AG04450 (cell line): ENCODE measurements at regions not wholly inside any gene's neighbourhood (a gene's known extent, or its start where the extent isn't known, plus 50 kb on each side); places are given as distances from the start of the nearest gene placed in this dataset.

ENCODE experiments used
- CTCF ChIA-PET: fragments of 300-600, 350-600 bp; formaldehyde crosslinking; extraction: SDS; loops from one replicate; lab custom pipeline; 2022; ENCODE audit warnings: antibody characterized with exemption, inconsistent platforms; lab: Charles Lee
- POLR2A ChIA-PET: fragments of 350-600 bp; formaldehyde crosslinking; extraction: SDS; loops from one replicate; lab custom pipeline; 2021; ENCODE audit warnings: antibody characterized with exemption, inconsistent platforms; lab: Yijun Ruan, JAX
- DNase-seq: peaks from one replicate; pipeline ENCODE4 v3.0.0-alpha.2; 2011; ENCODE audit warnings: low read depth, low spot score
- H3K27ac ChIP-seq: one replicate; pipeline ENCODE4 v1.5.1; 2012; ENCODE audit warnings: low read depth, low read length, control low read depth
- H3K27me3 ChIP-seq: one replicate; pipeline ENCODE4 v1.6.0; 2012; ENCODE audit warnings: low read length; ENCODE audit not compliant: control insufficient read depth, insufficient read depth
- H3K4me3 ChIP-seq: 2 replicates; pipeline ENCODE4 v1.5.1; 2011; ENCODE audit warnings: mild to moderate bottlenecking, low read depth, low read length, control low read depth
- H3K9me3 ChIP-seq: 2 replicates; pipeline ENCODE4 v1.5.1; 2012; ENCODE audit warnings: low read length; ENCODE audit not compliant: control insufficient read depth, insufficient read depth
- TF ChIP-seq, protein P1 (sequence below): IDR thresholded peaks from 2 replicates; pipeline ENCODE4 v1.5.1; 2011; ENCODE audit warnings: low read depth, low read length, control low read depth, inconsistent platforms

DNA sequence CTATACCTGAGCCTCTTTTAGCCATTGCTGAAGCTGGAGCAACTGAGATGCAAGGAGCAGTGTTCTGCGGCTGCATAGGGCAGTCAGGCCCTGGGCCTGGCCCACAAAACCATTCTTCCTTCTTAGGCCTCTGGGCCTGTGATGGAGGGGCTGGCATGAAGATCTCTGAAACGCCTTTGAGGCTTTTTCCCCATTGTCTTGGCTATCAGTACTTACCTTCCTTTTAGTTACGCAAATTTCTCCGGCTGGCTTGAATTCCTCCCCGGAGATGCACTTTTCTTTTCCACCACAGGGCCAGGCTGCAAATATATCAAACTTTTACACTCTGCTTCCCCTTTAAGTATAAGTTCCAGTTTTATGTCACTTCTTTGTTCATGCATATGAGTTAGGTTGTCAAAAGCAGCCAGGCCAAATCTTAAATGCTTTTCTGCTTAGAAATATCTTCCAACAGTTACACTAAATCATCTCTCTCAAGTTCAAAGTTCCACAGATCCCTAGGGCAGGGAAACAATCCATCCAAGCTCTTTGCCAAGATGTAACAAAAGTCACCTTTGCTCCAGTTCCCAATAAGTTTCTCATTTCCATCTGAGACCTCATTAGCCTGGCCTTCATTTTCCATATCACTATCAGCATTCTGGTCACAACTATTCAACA is 194.4 kb upstream of the PCDH7 start:
- ChIA-PET CTCF (no interaction called here), POLR2A (no interaction called here)
- H3K27ac ChIP-seq: no peak overlapping the region
- TF ChIP-seq, protein P1, sequence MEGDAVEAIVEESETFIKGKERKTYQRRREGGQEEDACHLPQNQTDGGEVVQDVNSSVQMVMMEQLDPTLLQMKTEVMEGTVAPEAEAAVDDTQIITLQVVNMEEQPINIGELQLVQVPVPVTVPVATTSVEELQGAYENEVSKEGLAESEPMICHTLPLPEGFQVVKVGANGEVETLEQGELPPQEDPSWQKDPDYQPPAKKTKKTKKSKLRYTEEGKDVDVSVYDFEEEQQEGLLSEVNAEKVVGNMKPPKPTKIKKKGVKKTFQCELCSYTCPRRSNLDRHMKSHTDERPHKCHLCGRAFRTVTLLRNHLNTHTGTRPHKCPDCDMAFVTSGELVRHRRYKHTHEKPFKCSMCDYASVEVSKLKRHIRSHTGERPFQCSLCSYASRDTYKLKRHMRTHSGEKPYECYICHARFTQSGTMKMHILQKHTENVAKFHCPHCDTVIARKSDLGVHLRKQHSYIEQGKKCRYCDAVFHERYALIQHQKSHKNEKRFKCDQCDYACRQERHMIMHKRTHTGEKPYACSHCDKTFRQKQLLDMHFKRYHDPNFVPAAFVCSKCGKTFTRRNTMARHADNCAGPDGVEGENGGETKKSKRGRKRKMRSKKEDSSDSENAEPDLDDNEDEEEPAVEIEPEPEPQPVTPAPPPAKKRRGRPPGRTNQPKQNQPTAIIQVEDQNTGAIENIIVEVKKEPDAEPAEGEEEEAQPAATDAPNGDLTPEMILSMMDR: no peak
- no peaks in the 10 kb centered on the region for H3K9me3 ChIP-seq
- no peak overlapping the region for H3K4me3 ChIP-seq
- H3K27me3 ChIP-seq: no peaks in the 10 kb centered on the region
- no peak for DNase-seq

DNA sequence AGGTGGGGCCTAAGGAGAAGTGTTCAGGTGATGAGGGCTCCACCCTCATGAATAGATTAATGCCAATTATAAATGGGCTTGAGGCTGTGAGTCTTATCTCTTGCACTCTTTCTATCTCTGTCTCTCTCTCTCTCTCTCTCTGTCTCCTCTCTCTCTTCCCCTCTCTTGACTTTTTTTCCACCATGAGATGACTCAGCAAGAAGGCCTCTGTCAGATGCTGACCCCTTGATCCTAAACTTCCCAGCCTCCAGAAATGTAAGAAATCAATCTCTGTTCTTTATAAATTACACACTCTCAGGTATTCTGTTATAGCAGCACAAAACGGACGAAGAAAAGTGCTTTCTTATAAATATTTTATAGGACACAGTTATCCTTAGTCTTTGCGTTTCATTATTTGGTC is 184.9 kb upstream of the PCDH7 start:
- POLR2A ChIA-PET: no interaction called here

DNA sequence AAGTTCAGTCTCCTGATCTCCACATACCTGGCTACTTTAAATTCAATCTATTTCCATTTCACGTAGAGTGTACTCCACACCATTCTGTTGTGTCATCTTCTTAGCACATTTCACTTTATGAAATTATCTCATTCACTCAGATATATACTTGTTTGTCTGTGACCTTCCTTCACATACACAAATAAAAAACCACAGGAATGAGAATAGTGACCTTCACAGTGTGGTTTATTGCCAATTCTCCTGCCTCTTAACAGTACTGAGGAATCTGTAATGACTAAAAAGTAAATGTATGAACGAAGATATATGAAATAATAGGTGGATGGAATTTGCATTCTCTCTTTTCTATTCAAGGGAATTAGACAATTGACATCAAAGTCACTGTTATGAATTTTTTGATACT is 183.9 kb upstream of the PCDH7 start:
- ChIA-PET POLR2A (no interaction called here), CTCF (no interaction called here)
- Histone ChIP-seq H3K4me3 (no peak overlapping the region), H3K9me3 (0 out of 2 replicates have a peak, but pooled peaks cover 7% of the 10 kb centered on the region), H3K27ac (no peak overlapping the region), H3K27me3 (no peaks in the 10 kb centered on the region)
- DNase-seq: no peak
- TF ChIP-seq, protein P1: no peak

More for the DNA sequence above, 184.9 kb upstream of the PCDH7 start:
- no peak overlapping the region for H3K4me3 ChIP-seq
- H3K27me3 ChIP-seq: no peaks in the 10 kb centered on the region
- H3K27ac ChIP-seq: no peak overlapping the region
- 0 out of 2 replicates have a peak, but pooled peaks cover 7% of the 10 kb centered on the region for H3K9me3 ChIP-seq
- TF ChIP-seq, protein P1: no peak
- CTCF ChIA-PET: no interaction called here
- no peak for DNase-seq

DNA sequence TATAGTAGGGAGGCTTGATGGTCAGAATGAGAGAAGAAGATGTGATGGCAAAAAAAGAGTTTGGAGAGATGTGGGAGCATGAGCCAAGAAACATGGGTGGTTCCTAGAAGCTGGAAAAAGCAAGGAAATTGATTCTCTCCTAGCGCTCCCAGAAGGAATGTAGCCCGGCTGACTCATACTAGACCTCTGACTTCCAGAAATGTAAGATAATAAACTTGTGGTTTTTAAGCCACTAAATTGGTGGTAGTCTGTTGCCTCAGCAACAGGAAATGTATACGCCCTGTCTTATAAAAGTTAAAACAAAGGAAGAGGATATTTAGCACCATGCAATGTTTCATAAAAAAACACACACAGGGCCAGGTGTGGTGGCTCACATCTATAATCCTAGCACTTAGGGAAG is 182.7 kb upstream of the PCDH7 start:
- DNase-seq: peak; percentile 24

DNA sequence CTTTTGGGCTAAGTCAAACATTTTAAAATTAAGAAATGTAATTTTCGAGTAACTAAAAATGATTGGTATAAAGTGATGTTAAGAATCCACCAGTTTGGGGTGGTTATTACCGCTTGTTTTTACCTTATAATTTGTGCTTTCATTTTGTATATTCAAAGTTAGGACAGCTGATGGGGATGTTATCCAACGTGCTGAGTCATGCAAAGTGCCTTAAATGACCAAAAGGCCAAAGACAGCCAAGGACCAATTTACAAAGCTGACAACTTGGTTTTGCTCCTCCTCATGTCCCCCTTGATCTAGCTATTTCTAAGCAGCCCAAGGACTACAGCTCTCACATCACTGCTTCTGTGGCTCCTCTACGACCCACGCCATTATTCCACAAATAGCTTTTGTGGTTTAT is 181.4 kb upstream of the PCDH7 start:
- H3K9me3 ChIP-seq: 0 out of 2 replicates have a peak, but pooled peaks cover 7% of the 10 kb centered on the region
- H3K27me3 ChIP-seq: peaks cover 2% of the 10 kb centered on the region
- ChIA-PET CTCF (no interaction called here), POLR2A (no interaction called here)
- TF ChIP-seq, protein P1: no peak
- no peak overlapping the region for H3K27ac ChIP-seq
- no peak overlapping the region for H3K4me3 ChIP-seq
- no peak for DNase-seq

More for the DNA sequence above, 182.7 kb upstream of the PCDH7 start:
- Histone ChIP-seq H3K27ac (no peak overlapping the region), H3K27me3 (no peaks in the 10 kb centered on the region), H3K9me3 (0 out of 2 replicates have a peak, but pooled peaks cover 7% of the 10 kb centered on the region), H3K4me3 (no peak overlapping the region)
- ChIA-PET POLR2A (no interaction called here), CTCF (no interaction called here)
- TF ChIP-seq, protein P1: no peak
